ENCODE measurements at regions not wholly inside any gene's neighbourhood (a gene's known extent, or its start where the extent isn't known, plus 50 kb on each side); places are given as distances from the start of the nearest gene placed in this dataset.
"Not testable (repeated sequence)": the region's sequence is repeated elsewhere in the genome, so short reads cannot be mapped to it uniquely, and the experiment has no call there.

DNA sequence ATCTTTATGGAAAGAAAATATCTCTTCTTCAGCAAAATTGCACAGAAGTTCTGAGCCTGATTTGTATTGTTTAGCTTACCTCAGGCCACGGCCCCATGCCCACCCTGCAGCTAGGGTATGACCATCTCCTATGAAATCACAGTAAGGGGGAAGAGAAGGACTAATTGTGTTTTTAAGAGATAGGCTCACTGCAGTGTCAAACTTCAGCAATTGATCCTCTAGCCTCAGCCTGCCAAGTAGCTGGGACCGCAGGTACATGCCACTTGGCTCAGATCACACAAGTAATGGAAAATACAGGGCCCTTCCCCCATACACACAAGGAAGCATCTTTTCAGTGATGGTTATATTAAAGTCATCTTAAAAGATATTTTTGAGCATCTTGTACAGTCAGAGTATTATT is 60.0 kb downstream of the DMAC1 start:
- DNase-seq: no peak

- no peak for DNase-seq
Measured at GRCh38 chr9:7735311-7735710, 64.3 kb downstream of the DMAC1 start.

DNA sequence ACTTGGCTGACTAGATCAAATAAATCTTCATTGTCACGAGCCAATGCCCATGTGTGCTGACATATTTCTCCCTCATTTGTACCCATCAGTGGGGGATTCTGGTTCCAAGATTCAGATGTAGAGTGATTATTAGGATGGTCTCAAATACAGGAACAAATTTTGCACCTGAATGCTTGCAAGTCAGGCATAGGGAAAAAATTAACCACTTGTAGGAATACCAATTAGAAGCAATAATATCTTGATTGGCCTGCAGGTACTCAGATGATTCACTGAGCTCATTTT is 69.5 kb downstream of the DMAC1 start:
- no peak for DNase-seq

GRCh38 chr9:7729371-7730163 is 70.0 kb downstream of the DMAC1 start:
- DNase-seq: no peak

DNA sequence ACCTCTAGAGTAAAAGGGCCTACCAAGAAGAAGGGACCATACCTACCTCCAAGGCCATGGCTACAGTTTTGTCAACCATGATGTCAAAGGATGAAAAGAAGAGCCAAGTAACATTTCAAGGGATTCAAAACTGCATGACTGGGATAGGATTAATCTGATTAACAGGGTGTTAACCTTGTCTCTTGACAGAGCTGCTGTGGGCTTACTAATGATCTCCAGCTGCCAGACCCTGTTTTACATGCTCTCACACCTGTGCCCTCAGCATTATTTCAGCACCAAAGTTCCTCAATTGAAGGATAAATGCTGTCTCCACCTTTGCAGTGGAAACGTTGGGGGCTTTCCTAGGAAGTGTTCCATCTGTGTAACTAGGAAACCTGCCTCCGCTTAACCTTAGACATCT is 78.3 kb downstream of the DMAC1 start:
- peak; percentile 17 for DNase-seq

- not testable (repeated sequence) for DNase-seq
Measured at GRCh38 chr9:7713088-7713487, 86.5 kb downstream of the DMAC1 start.

- DNase-seq: no peak
Measured at GRCh38 chr9:7710686-7711085, 88.9 kb downstream of the DMAC1 start.

GRCh38 chr9:7707934-7708333 is 91.6 kb downstream of the DMAC1 start:
- DNase-seq: no peak

DNA sequence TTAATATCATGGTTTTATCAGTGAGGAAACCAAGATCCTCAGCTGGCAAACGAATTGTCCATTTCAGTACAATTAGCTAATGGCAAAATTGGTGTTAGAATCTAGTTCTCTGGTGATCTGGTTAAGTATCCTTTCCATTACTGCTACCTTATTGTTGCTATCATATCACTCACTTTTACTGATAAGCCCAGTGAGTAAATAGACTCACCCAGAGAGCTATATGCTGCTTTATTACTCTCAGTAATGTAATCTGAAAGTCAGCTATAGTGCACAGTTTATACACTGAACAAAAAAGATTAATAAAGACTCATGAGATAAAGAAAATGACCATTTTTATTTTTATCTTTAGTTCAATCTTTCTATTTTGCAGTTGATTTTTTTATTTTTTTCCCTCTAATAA is 95.0 kb downstream of the DMAC1 start:
- DNase-seq: no peak

DNA sequence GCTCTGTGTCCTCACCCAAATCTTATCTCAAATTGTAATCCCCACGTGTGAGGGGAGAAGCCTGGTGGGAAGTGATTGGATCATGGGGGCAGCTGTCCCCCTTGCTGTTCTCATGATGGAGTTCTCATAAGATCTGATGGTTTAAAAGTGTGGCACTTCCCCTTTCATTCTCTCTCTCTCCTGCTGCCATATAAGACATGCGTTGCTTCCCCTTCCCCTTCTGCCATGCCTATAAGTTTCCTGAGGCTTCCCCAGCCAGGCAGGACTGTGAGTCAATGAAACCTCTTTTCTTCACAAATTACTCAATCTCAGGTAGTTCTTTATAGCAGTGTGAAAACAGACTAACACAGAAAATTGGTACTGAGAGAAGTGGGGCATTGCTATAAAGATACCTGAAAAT is 107.7 kb downstream of the DMAC1 start:
- no peak for DNase-seq

- DNase-seq: no peak
Measured at GRCh38 chr9:7690014-7690413, 109.6 kb downstream of the DMAC1 start.

GRCh38 chr9:7688626-7689025 is 111.0 kb downstream of the DMAC1 start:
- DNase-seq: no peak

DNA sequence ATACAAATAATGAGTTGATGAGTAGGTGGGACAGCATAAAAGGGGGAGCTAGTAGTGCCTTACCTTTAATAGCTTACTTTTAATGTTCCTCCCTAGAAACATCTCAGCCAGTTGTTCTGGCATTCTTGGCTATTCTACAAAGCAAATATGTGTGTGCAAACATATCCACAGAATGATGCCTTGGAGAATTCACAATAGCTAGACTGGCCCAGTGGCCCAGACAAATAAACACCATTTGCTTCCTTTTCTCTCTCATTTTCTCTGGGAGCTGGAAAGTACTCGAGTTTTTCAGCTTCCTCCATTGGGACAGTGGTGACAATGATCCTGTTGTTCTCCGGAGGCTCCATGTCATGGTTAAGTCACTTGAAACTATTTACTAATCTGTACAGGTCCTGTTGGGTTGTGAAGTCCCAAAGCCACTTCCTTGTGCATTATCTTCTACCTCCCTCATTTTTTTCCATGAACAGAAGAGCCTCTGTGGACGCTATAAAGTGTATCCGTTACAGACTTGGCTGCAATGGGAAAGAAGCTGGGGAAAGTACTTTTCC is 122.9 kb downstream of the DMAC1 start:
- peak; percentile 31 for DNase-seq

DNA sequence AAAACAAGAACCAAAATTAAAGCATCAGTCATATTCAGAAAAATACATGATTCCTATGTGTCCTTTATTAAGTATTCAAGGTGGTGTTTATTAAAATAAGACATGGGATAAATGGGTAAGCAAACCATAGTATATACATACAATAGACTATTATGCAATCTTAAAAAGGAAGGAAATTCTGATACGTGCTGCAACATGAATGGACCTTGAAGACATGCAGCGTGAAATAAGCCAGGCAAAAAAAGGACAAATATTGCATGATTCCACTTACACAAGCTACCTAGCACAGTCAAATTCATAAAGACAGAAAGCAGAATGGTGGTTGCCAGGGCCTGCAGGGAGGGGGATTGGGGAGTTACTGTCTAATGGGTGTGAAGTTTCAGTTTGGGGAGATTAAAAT is 127.7 kb downstream of the DMAC1 start:
- DNase-seq: no peak

DNA sequence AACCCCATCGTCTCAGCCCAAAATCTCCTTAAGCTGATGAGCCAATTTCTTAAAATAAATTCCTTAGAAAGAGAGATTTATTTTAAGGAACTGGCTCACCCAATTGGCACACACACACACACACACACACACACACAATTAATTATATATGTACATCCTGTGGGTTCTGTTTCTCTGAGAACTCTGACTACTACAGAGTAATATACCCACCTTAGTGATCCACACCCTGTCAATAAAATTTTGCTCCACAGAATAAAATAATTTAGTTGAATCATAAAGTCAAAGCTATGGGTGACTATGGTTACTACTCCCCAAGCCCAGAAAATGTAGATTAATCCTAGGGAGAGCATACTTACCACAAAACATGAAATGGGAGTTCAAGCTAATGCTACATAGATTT is 131.0 kb downstream of the DMAC1 start:
- no peak for DNase-seq

DNA sequence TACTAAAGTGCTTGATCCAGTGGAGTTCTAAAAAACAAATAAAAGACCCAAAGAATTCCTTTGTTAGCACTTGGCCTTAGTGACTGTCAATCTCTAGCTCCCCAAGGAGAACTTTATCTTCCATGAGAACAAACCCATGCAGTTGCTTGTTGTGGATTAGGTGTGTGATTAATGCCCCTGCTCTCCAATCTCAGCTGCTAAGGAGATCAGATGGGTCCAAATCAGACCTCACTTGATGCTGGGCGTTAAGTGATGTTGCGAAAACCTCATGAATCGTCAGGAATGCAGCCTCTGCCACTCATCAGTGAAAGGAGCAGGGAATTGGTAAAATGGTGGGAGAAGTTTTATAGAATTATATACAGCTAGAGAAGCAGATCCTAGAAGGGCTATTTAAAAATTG is 133.7 kb downstream of the DMAC1 start:
- DNase-seq: no peak

DNA sequence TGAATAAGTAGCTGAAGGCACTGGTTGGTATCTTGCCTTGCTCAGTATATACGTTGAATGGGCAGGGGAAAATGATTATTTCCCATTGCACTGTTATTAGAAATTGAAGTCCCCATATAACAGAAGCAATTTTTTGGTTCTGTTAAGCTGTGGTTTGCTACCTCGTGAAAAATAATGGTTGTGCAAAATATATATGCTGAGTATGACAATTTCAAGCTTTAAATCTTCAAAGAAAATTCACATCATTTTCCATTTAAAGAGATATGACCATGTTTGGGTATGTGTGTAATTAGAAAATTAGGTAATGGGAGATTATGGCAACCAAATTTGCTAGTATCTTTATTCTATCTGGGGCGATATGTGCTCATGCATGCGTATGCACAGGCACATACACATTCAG is 139.8 kb downstream of the DMAC1 start:
- DNase-seq: no peak

DNA sequence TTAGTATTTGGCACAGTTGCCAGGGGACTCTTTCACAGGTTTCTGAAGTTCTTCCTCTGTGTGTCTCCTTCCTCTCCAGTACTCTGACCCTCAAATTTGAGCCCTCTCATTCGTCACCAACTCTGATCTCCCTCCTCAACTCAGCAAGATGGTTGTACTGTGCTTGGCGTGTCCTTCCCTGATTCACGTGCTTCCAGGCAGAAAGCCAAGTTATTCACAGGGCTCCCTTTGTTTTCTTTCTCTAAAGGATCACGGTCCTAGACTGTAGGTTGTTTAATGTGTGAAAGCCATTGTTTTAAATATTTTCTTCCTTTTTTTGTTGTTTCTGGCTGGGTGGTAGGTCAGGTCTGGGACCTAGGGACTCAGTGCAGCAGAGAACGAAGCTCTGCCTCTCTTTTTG is 142.9 kb downstream of the DMAC1 start:
- peak; percentile 78 for DNase-seq

GRCh38 chr9:7653262-7653661 is 146.3 kb downstream of the DMAC1 start:
- DNase-seq: peak; percentile 64

DNA sequence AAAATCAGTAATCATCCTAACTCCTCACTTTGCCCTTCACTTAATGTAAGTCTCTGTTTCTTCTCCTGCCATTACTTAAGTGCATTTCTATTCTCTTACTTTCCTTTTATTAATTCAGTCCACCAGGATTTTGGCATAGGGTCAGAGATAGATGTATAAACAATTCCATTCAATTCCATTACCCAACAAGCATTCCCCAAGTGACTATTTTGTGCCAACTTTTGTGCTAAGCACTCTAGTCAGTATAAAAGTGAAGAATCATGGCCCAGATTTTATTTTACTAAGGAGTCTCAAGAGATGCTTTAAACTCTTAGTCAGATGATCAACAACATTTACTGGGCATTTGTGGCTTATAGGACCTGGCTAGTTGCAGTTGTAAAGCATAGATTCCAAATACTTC is 159.3 kb downstream of the DMAC1 start:
- DNase-seq: no peak

DNA sequence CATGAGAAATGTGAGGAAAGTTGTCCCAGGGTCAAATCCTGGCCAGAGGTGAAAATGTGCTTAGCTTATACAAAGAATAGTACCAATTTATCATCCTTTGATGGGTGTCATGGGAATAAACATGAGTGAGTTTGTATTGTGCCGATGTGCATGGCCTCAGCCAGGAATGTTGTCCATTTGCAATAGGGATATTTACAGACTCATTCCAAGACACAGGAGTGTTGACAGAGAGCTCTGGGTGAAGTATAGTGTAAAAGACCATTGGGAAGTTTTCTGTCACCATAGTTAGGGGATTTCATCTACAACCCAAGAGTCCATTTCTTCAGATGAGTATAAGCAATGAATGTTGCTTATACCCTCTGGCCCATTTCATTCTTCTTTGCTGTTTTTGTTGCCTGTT is 160.1 kb downstream of the DMAC1 start:
- DNase-seq: no peak

- DNase-seq: no peak
Measured at GRCh38 chr9:7636838-7637467, 162.6 kb downstream of the DMAC1 start.

DNA sequence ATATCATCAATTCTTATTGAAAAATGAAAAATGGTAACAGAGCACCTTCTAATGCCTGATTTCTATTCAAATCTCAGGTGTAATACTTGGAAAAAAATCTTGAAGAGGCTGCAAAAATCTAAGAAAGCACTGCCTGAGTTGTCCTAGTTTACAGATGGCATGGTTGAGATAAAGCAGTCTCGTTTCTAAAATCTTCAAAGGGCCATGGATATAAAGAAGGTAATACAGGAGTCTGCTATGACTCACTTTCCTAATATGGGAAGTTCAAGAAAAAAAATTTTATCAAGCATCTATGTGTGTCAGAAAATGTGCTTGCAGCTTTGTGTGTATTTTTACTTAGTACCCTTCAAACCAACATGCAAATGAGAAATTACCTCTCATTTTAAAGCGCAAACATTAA is 163.3 kb downstream of the DMAC1 start:
- DNase-seq: no peak

- peak; percentile 36 for DNase-seq
Measured at GRCh38 chr9:7626571-7627029, 173.0 kb downstream of the DMAC1 start.

DNA sequence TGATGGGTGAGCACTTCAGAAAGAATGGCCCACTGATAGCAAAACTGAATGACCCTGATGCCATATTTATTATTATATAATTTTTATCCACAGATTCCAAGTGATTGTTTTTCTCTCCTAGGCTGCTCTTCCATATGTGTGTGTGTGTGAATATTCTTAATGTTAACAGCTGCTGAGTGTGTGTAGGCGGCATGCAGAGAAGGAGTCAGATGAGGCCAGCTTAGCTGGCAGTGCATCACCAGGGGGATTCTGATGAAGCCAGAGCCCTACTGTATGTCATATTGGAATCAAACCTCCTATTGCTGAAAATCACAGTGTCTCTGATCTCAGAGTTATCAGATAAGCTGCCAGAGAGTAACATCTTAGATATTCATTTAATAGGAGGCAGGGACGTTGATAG is 177.1 kb downstream of the DMAC1 start:
- DNase-seq: no peak
